ENCODE measurements at regions not wholly inside any gene's neighbourhood (a gene's known extent, or its start where the extent isn't known, plus 50 kb on each side); places are given as distances from the start of the nearest gene placed in this dataset.

DNA sequence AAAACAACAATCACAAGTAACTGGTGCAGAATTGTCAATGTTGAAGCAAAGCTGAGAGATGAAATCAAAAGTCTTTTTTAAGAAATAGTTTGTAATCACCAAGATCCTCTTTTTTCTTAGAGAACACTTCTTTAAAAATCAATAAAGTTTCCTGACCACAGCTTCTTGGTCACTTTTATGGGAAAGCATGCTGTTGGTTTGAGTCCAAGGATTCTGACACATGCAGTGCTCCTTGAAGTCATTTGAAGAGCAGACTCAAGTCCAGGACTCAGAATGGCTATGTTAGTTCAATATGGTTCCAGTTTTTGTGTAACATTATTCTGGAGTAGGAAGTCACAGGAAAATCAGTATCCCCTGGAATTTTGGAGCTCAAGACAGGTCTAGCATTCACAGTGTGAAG lies 480.6 kb downstream of the NR2F1-AS1 start:
- Histone ChIP-seq H3K27me3 (ENCODE audit: control insufficient read depth, insufficient read depth, low read length) (no peaks in the 10 kb centered on the region), H3K27ac (ENCODE audit: low read length) (peak overlapping the region; percentile 82), H3K36me3 (ENCODE audit: control insufficient read depth, insufficient read depth, low read length) (no peaks in the 10 kb centered on the region), H3K4me1 (ENCODE audit: control insufficient read depth, insufficient read depth, low read length) (peaks cover 19% of the 10 kb centered on the region), H3K4me3 (ENCODE audit: low read depth in 2 of 2, low read length in 2 of 2) (no peak overlapping the region), H3K9me3 (ENCODE audit: control insufficient read depth, insufficient read depth, low read depth, low read length) (no peaks in the 10 kb centered on the region)
- DNase-seq (ENCODE audit: low read depth, low spot score), result no peak
- no TSS peak for BruUV-seq (replicated peaks)
- TF ChIP-seq POLR2AphosphoS5 (IDR thresholded peaks at IDR 0.05; ENCODE audit: low read depth, low read length) (no peak), TCF7L2 (IDR thresholded peaks at IDR 0.05; ENCODE audit: low read depth, low read length) (peak; percentile 6; the same call in 1 of the 2 replicates)
- ChIA-PET CTCF (no interaction called here), POLR2A (no interaction called here)
- in situ Hi-C loops (cut with HindIII; ENCODE audit: low pct_unique_long_range_greater_than_20kb, low sequenced_read_pairs), result no loop called here
- ATAC-seq, result peak; percentile 62; the same call in 1 of the 2 replicates
- intact Hi-C loops (cut with micrococcal nuclease; ENCODE audit: unreplicated experiment), result no loop called here

DNA sequence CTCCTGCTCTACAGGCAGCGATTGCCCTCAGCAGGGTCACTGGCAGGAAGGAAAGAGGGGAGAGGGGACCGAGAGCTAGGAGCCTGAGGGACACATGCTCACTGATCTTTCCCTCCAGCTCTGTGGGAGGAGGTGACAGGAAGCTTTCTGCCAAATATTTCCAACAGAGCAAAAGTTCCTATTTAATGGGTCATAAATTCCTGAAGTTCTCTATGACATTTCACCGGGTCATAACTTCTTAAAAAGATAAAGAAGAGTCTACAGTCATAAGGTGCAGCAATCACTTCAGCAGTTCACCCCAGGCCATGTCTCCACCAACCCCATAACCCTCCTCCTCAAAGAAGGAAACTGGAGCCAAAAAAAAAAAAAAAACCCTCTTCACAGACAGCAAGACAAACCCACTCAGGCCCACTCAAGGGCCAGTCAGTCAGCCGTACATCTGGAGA lies 481.1 kb downstream of the NR2F1-AS1 start:
- DNase-seq (ENCODE audit: low read depth, low spot score) (no peak), ATAC-seq (peak; percentile 85)
- TF ChIP-seq, protein P1, sequence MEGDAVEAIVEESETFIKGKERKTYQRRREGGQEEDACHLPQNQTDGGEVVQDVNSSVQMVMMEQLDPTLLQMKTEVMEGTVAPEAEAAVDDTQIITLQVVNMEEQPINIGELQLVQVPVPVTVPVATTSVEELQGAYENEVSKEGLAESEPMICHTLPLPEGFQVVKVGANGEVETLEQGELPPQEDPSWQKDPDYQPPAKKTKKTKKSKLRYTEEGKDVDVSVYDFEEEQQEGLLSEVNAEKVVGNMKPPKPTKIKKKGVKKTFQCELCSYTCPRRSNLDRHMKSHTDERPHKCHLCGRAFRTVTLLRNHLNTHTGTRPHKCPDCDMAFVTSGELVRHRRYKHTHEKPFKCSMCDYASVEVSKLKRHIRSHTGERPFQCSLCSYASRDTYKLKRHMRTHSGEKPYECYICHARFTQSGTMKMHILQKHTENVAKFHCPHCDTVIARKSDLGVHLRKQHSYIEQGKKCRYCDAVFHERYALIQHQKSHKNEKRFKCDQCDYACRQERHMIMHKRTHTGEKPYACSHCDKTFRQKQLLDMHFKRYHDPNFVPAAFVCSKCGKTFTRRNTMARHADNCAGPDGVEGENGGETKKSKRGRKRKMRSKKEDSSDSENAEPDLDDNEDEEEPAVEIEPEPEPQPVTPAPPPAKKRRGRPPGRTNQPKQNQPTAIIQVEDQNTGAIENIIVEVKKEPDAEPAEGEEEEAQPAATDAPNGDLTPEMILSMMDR (IDR thresholded peaks at IDR 0.05), result no peak
- TF ChIP-seq, protein P2, sequence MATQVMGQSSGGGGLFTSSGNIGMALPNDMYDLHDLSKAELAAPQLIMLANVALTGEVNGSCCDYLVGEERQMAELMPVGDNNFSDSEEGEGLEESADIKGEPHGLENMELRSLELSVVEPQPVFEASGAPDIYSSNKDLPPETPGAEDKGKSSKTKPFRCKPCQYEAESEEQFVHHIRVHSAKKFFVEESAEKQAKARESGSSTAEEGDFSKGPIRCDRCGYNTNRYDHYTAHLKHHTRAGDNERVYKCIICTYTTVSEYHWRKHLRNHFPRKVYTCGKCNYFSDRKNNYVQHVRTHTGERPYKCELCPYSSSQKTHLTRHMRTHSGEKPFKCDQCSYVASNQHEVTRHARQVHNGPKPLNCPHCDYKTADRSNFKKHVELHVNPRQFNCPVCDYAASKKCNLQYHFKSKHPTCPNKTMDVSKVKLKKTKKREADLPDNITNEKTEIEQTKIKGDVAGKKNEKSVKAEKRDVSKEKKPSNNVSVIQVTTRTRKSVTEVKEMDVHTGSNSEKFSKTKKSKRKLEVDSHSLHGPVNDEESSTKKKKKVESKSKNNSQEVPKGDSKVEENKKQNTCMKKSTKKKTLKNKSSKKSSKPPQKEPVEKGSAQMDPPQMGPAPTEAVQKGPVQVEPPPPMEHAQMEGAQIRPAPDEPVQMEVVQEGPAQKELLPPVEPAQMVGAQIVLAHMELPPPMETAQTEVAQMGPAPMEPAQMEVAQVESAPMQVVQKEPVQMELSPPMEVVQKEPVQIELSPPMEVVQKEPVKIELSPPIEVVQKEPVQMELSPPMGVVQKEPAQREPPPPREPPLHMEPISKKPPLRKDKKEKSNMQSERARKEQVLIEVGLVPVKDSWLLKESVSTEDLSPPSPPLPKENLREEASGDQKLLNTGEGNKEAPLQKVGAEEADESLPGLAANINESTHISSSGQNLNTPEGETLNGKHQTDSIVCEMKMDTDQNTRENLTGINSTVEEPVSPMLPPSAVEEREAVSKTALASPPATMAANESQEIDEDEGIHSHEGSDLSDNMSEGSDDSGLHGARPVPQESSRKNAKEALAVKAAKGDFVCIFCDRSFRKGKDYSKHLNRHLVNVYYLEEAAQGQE (IDR thresholded peaks at IDR 0.05; ENCODE audit: insufficient read depth in 1 of 2, low read depth in 2 of 2, low read length in 1 of 2), result no peak
- TF ChIP-seq TCF7L2 (IDR thresholded peaks at IDR 0.05; ENCODE audit: low read depth, low read length) (peak; percentile 88), POLR2AphosphoS5 (IDR thresholded peaks at IDR 0.05; ENCODE audit: low read depth, low read length) (no peak)
- Histone ChIP-seq H3K36me3 (ENCODE audit: control insufficient read depth, insufficient read depth, low read length) (no peaks in the 10 kb centered on the region), H3K4me3 (ENCODE audit: low read depth in 2 of 2, low read length in 2 of 2) (no peak overlapping the region), H3K27me3 (ENCODE audit: control insufficient read depth, insufficient read depth, low read length) (no peaks in the 10 kb centered on the region), H3K27ac (ENCODE audit: low read length) (peak overlapping the region; percentile 82), H3K9me3 (ENCODE audit: control insufficient read depth, insufficient read depth, low read depth, low read length) (no peaks in the 10 kb centered on the region), H3K4me1 (ENCODE audit: control insufficient read depth, insufficient read depth, low read length) (peaks cover 19% of the 10 kb centered on the region)
- ChIA-PET CTCF (interaction anchor here (0.6 kb wide), 1 partner anchor 540 kb away, joined by 3 read pairs; no protein-coding TSS in a partner anchor), POLR2A (no interaction called here)
- in situ Hi-C loops (cut with HindIII; ENCODE audit: low pct_unique_long_range_greater_than_20kb, low sequenced_read_pairs) (no loop called here), intact Hi-C loops (cut with micrococcal nuclease; ENCODE audit: unreplicated experiment) (no loop called here)
- BruUV-seq (replicated peaks), result no TSS peak

DNA sequence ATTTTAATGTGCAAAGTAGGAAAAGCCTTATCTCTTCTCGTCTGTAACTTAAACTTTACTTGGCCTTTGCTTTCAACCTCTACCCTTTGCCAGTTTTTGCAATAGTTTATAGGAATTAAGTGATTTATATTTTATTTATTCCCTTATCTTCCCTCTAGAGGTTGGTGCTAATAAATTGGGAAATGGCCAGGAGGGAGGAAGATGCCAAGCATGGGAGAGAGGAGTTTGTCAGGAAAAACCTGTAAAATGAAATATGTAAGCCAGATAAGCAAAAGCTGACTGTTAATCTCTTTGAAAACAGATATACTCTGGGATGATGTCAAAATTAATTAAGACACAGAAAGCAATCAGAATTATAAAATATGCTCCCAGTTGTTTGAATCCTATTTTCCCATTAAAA lies 484.5 kb downstream of the NR2F1-AS1 start:
- in situ Hi-C loops (cut with HindIII; ENCODE audit: low pct_unique_long_range_greater_than_20kb, low sequenced_read_pairs) (no loop called here), intact Hi-C loops (cut with micrococcal nuclease; ENCODE audit: unreplicated experiment) (no loop called here)
- CTCF ChIA-PET, result no interaction called here
- no TSS peak for BruUV-seq (replicated peaks)
- TF ChIP-seq, protein P1 (IDR thresholded peaks at IDR 0.05), result no peak
- TF ChIP-seq TCF7L2 (IDR thresholded peaks at IDR 0.05; ENCODE audit: low read depth, low read length) (no peak), SIN3A (IDR thresholded peaks at IDR 0.05; ENCODE audit: borderline replicate concordance, insufficient read depth, low read depth, low read length) (no peak), POLR2AphosphoS5 (IDR thresholded peaks at IDR 0.05; ENCODE audit: low read depth, low read length) (no peak)
- TF ChIP-seq, protein P2 (IDR thresholded peaks at IDR 0.05; ENCODE audit: insufficient read depth in 1 of 2, low read depth in 2 of 2, low read length in 1 of 2), result no peak
- peak overlapping the region; percentile 82; the same call in 1 of the 2 replicates for H3K27ac ChIP-seq (ENCODE audit: low read length)
- H3K4me3 ChIP-seq (ENCODE audit: low read depth in 2 of 2, low read length in 2 of 2), result no peak overlapping the region
- H3K27me3 ChIP-seq (ENCODE audit: control insufficient read depth, insufficient read depth, low read length), result no peaks in the 10 kb centered on the region
- no peaks in the 10 kb centered on the region for H3K36me3 ChIP-seq (ENCODE audit: control insufficient read depth, insufficient read depth, low read length)
- peaks cover 18% of the 10 kb centered on the region for H3K4me1 ChIP-seq (ENCODE audit: control insufficient read depth, insufficient read depth, low read length)
- no peaks in the 10 kb centered on the region for H3K9me3 ChIP-seq (ENCODE audit: control insufficient read depth, insufficient read depth, low read depth, low read length)
- ATAC-seq (no peak), DNase-seq (ENCODE audit: low read depth, low spot score) (no peak)
- POLR2A ChIA-PET, result no interaction called here
